GM20431 (cell line): ENCODE measurements at regions not wholly inside any gene's neighbourhood (a gene's known extent, or its start where the extent isn't known, plus 50 kb on each side); places are given as distances from the start of the nearest gene placed in this dataset.
"Not testable (repeated sequence)": the region's sequence is repeated elsewhere in the genome, so short reads cannot be mapped to it uniquely, and the experiment has no call there.

ENCODE experiments used
- in situ Hi-C: fragments of 300-500 bp; cut with MseI, MboI; formaldehyde crosslinking; loops from one replicate; pipeline ENCODE4 v1.15.0; 2020; ENCODE audit warnings: low sequenced_read_pairs; ENCODE audit not compliant: unreplicated experiment

DNA sequence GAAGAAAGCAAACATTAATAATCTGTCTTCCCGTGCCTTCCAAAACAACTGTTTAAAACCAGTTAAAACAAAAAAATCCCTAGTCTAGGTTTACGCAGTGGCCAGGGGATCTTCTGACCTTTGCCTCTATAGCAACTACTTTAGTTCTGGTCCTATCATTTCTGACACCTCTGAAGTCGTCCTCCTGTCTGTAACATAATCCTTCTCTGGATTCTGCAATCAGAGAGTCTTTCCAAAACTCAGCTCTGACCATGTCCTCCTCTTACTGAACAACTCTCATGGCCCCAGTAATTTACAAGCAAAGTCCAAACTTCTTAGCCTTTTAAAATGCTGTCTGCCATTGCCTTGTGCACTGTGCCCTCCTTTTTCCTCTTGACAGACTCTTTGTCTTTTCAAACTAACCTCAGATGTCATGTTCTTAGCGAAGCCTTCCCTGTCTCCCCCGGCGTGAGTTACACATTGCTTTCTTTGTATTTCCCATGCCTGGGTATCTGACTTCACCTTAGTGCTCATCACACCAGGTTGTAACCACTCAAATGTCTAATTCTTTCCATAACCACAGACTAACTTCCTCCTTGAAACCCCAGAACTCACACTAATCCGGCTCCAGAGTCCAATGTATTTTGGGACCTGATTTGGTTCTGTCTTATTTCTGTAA lies 105.2 kb upstream of the BNIP2 start:
- in situ Hi-C loops = no loop called here

DNA sequence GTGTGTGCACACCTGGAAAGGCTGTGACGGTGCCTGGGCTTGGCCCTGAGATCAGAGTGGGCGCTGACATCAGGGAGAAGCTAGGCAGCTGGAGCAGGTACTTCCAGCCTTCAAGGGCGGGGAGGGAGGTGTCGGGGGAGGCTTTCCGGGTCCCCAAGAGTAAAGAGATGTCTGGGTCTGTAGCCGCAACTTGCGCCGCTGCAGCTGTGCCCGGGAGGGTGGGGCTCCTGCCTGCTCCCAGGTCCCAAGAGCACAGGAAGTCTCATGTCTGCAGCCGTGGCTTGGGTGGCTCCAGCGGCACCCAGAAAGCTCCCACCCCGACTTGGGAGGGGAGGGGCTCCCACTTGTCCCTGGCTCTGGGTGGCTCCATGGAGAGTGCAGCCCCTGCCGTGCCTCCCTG lies 103.2 kb upstream of the BNIP2 start:
- in situ Hi-C loops = no loop called here

- in situ Hi-C loops = no loop called here
These were observed 102.6 kb upstream of the BNIP2 start for GRCh38 chr15:59791755-59792154.

DNA sequence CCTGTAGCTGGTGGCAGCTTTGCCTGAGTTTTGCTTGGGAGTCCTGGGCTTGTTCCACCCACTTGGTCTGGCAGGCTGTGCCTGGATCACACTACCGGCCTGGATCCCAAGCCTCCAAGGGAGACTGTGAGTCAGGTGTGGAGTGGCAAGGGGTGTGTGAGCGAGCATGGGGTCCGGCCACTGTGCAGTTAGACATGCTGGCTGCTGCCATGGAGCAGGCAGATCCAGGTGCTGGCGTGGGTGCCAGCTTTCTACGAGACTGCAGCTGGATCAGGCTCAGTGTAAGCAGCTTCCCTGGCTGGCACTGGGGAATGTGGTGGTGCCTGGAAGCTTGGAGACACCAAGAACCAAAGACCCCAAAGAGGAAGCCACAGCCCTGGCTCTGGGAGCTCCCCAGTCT lies 102.0 kb upstream of the BNIP2 start:
- in situ Hi-C loops = no loop called here

DNA sequence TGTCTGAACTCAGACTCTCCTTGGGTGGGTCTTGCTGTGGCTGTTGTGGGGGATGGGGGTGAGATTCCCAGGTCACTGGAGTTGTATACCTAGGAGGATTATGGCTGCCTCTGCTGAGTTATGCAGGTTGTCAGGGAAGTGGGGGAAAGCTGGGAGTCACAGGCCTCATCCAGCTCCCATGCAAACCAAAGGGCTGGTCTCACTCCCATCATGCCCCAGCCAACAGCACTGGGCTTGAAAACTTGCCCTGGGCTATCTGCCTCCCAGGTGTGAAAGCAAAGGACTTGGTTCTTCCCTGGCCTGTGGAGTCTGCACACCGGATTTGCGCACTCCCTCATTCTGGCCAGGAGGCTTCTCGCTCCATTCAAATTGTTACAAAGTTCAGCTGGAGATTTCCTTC lies 97.3 kb upstream of the BNIP2 start:
- in situ Hi-C loops = not testable (repeated sequence)

- in situ Hi-C loops = not testable (repeated sequence)
These were observed 96.9 kb upstream of the BNIP2 start for GRCh38 chr15:59785981-59786380.

GRCh38 chr15:59783774-59784520 lies 94.8 kb upstream of the BNIP2 start:
- in situ Hi-C loops = not testable (repeated sequence)

- in situ Hi-C loops = no loop called here
These were observed 90.0 kb upstream of the BNIP2 start for GRCh38 chr15:59779110-59779509.

DNA sequence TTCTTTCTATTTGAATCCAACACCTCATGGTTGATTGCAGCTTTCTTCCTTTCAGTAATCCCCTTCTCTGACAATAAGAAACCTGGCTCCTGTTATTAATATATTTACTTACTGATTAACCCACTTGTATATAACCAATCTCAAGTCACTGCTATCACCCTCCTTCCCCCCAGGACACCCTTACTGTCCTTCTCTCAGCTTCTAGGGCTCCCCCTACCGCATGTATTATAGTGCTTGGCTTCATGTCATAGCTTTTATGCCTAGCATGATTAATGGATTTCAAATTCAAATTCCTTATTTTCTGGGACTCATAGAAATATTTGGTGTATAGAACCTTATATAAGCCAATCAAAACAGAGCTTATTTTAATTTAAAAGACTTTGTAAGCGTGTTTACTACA lies 75.7 kb upstream of the BNIP2 start:
- in situ Hi-C loops = no loop called here

GRCh38 chr15:59762558-59762957 lies 73.4 kb upstream of the BNIP2 start:
- in situ Hi-C loops = no loop called here

- in situ Hi-C loops = not testable (repeated sequence)
These were observed 71.1 kb upstream of the BNIP2 start for GRCh38 chr15:59760256-59760655.

GRCh38 chr15:59751552-59752413 lies 62.7 kb upstream of the BNIP2 start:
- in situ Hi-C loops = no loop called here

DNA sequence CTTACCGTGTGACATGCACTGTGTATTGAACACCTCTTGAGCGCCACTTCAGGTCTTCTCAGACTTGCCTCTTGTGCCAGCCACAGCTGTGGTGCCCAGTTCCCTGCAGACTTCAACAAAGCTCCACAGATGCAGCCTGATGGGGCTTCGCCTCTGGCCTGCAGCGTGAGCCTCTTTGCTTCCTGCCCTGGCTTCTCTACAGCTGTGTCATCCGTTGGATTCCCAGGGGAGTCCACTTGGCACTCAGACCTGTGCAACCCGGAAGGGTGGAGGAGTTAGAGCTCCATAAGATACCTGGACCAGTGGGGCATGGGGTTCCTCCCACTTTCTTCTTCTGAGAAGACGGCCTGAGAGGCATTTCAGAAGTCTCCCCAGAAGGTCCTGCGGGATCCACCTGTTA lies 57.7 kb upstream of the BNIP2 start:
- in situ Hi-C loops = loop anchor here (25.0 kb wide), 2 partner anchors 416 to 566 kb away; no protein-coding TSS in a partner anchor

- in situ Hi-C loops = loop anchor here (25.0 kb wide), 2 partner anchors 421 to 571 kb away; no protein-coding TSS in a partner anchor
These were observed 52.3 kb upstream of the BNIP2 start for GRCh38 chr15:59741274-59741906.

GRCh38 chr15:59739557-59740186 lies 50.6 kb upstream of the BNIP2 start:
- in situ Hi-C loops = loop anchor here (25.0 kb wide), 2 partner anchors 423 to 573 kb away; no protein-coding TSS in a partner anchor
